Mammary epithelial cell (primary cell): ENCODE measurements at regions not wholly inside any gene's neighbourhood (a gene's known extent, or its start where the extent isn't known, plus 50 kb on each side); places are given as distances from the start of the nearest gene placed in this dataset.
"Not testable (repeated sequence)": the region's sequence is repeated elsewhere in the genome, so short reads cannot be mapped to it uniquely, and the experiment has no call there.

ENCODE experiments used
- EZH2 ChIP-seq: IDR thresholded peaks from 2 replicates; pipeline ENCODE4 v1.6.1; 2012; ENCODE audit warnings: low read length, inconsistent platforms, borderline replicate concordance
- TF ChIP-seq, protein P1 (sequence below), 2 donors: IDR thresholded peaks in 1 of 2; conservative IDR thresholded peaks in 1 of 2; 2 replicates each; pipeline ENCODE4 v1.5.1; 2011 to 2012; ENCODE audit warnings: inconsistent platforms in 2 of 2, low read length in 2 of 2, mild to moderate bottlenecking in 2 of 2, control low read depth in 1 of 2, low read depth in 1 of 2; ENCODE audit not compliant: insufficient read depth in 1 of 2; ENCODE audit errors: extremely low read depth in 1 of 2

DNA sequence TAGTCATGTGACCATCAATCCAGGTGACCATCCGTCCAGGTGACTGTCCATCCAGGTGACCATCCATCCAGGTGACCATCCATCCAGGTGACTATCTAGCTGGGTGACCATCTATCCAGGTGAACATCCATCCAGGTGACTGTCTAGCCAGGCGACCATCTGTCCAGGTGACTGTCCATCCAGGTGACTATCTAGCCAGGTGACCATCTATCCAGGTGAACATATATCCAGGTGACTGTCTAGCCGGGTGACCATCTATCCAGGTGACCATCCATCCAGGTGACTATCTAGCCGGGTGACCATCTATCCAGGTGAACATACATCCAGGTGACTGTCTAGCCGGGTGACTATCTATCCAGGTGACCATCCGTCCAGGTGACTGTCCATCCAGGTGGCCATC, 306.2 kb downstream of the NDUFA10 start:
- TF ChIP-seq, protein P1, sequence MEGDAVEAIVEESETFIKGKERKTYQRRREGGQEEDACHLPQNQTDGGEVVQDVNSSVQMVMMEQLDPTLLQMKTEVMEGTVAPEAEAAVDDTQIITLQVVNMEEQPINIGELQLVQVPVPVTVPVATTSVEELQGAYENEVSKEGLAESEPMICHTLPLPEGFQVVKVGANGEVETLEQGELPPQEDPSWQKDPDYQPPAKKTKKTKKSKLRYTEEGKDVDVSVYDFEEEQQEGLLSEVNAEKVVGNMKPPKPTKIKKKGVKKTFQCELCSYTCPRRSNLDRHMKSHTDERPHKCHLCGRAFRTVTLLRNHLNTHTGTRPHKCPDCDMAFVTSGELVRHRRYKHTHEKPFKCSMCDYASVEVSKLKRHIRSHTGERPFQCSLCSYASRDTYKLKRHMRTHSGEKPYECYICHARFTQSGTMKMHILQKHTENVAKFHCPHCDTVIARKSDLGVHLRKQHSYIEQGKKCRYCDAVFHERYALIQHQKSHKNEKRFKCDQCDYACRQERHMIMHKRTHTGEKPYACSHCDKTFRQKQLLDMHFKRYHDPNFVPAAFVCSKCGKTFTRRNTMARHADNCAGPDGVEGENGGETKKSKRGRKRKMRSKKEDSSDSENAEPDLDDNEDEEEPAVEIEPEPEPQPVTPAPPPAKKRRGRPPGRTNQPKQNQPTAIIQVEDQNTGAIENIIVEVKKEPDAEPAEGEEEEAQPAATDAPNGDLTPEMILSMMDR (conservative IDR thresholded peaks at IDR 0.05 in 1 of 2, IDR thresholded peaks at IDR 0.05 in 1 of 2; ENCODE audit: extremely low read depth in 1 of 2, insufficient read depth in 1 of 2, low read depth in 1 of 2, low read length in 2 of 2), result not testable (repeated sequence)
- TF ChIP-seq EZH2, result not testable (repeated sequence)
